Adrenal gland (tissue), 9 donors: ENCODE measurements at regions not wholly inside any gene's neighbourhood (a gene's known extent, or its start where the extent isn't known, plus 50 kb on each side); places are given as distances from the start of the nearest gene placed in this dataset.
"Not testable (repeated sequence)": the region's sequence is repeated elsewhere in the genome, so short reads cannot be mapped to it uniquely, and the experiment has no call there.

Experiments used
- DNase-seq, 7 donors: peaks; one replicate each; pipeline ENCODE4 v3.0.0-alpha.2; 2019 to 2020
- H3K27ac ChIP-seq, 5 donors: fragments of 200-600 bp; sonication (generic) in 4 of 5; 1 replicate in 3 of 5; 2 replicates in 2 of 5; pipeline versions ENCODE4 v1.5.1 to v1.8.0; 2016 to 2020; ENCODE audit warnings: mild to moderate bottlenecking in 1 of 5
- H3K27me3 ChIP-seq: fragments of 200-600 bp; 2 replicates; pipeline ENCODE4 v1.8.0; 2021
- H3K36me3 ChIP-seq, 2 donors: fragments of 200-600 bp; replicated peaks in 1 of 2; 1 replicate in 1 of 2; 2 replicates in 1 of 2; pipeline versions ENCODE4 v1.5.1 to v1.8.0; 2018 to 2022
- H3K4me1 ChIP-seq, 2 donors: fragments of 200-600 bp; replicated peaks in 1 of 2; 1 replicate in 1 of 2; 2 replicates in 1 of 2; pipeline versions ENCODE4 v1.5.1 to v1.8.0; 2018 to 2021
- H3K4me3 ChIP-seq, 4 donors: fragments of 200-600 bp; sonication (generic) in 3 of 4; one replicate each; pipeline ENCODE4 v1.5.1; 2016 to 2018
- H3K9me3 ChIP-seq, 3 donors: fragments of 200-600 bp; sonication (generic) in 1 of 3; replicated peaks in 1 of 3; 1 replicate in 2 of 3; 2 replicates in 1 of 3; pipeline versions ENCODE4 v1.5.1 to v1.8.0; 2016 to 2021
- CTCF ChIP-seq, 6 experiments: fragments of 450-650 bp in 4 of 6; fragments of 200-600 bp in 2 of 6; sonication (generic) in 1 of 6; IDR thresholded peaks; 1 replicate in 5 of 6; 2 replicates in 1 of 6; pipeline versions ENCODE4 v1.5.1 to v1.8.0; 2016 to 2021; ENCODE audit warnings: antibody characterized with exemption in 6 of 6, mild to moderate bottlenecking in 2 of 6, moderate library complexity in 1 of 6
- POLR2A ChIP-seq, 2 donors: fragments of 450-650 bp; IDR thresholded peaks; one replicate each; pipeline ENCODE4 v1.6.1; 2017; ENCODE audit warnings: antibody characterized with exemption in 2 of 2, mild to moderate bottlenecking in 2 of 2, moderate library complexity in 1 of 2
- WGBS, 4 donors: extraction: QIAGEN DNeasy Blood & Tissue Kit in 2 of 4; methylation state at CpG; one replicate each; pipeline versions ENCODE4 v1.1.5 to v1.1.7; 2013 to 2017; 5-methylcytosine and 5-hydroxymethylcytosine counted together
- intact Hi-C, 2 donors: fragments of 100-400 bp; cut with DNase I; formaldehyde crosslinking; loops; one replicate each; pipeline versions ENCODE4 v1.14.1 to v1.15.0; 2022 to 2023
- donor health status: healthy with polysubstance abuse.
- donor health status: Bipolar disorder and iron deficiency.
- donor health status: DM: yes; HTN: yes; CAD: no.
- donor health status: DM: no; HTN: no; CAD: no.
- donor health status: DM: no; HTN: no; CAD: no.

GRCh38 chr1:178672434-178672833, 52.6 kb upstream of the RALGPS2 start:
- H3K4me1 ChIP-seq, result no peaks in the 10 kb centered on the region
- TF ChIP-seq CTCF (IDR thresholded peaks at IDR 0.05) (no peak), POLR2A (IDR thresholded peaks at IDR 0.05) (no peak)
- no peak for DNase-seq
- peaks cover 0 to 3% (median 0%) of the 10 kb centered on the region in 3 donors for H3K9me3 ChIP-seq
- no peaks in the 10 kb centered on the region for H3K27me3 ChIP-seq
- intact Hi-C loops, result no loop called here
- H3K27ac ChIP-seq, result no peak overlapping the region
- no peak overlapping the region for H3K4me3 ChIP-seq
- no peaks in the 10 kb centered on the region for H3K36me3 ChIP-seq

- intact Hi-C loops, H3K27me3 ChIP-seq, DNase-seq, H3K9me3 ChIP-seq, H3K4me1 ChIP-seq, H3K36me3 ChIP-seq, H3K4me3 ChIP-seq, H3K27ac ChIP-seq: not testable (repeated sequence)
- 88 to 100% (median 92%) methylated on average over 1 of the region's 1 CpG for WGBS, 4 donors
Measured at GRCh38 chr1:178674559-178674958, 50.5 kb upstream of the RALGPS2 start.
